NCI-H2081 treated with DMSO at 0.1 percent for 48 hours (cell line): ENCODE measurements at regions not wholly inside any gene's neighbourhood (a gene's known extent, or its start where the extent isn't known, plus 50 kb on each side); places are given as distances from the start of the nearest gene placed in this dataset.
A peak's percentile ranks its signal among the peaks of the same experiment; 100 is the strongest.
"Not testable (repeated sequence)": the region's sequence is repeated elsewhere in the genome, so short reads cannot be mapped to it uniquely, and the experiment has no call there.

Source experiments
- DNase-seq: peaks from one replicate; lab custom pipeline; 2025; lab: John Stamatoyannopoulos, UW

GRCh38 chr1:22333516-22334121, 118.0 kb upstream of the ZBTB40 start:
- no peak for DNase-seq

- DNase-seq = no peak
Measured at GRCh38 chr1:22334860-22335550, 116.6 kb upstream of the ZBTB40 start.

- DNase-seq = not testable (repeated sequence)
Measured at GRCh38 chr1:22336274-22336673, 115.4 kb upstream of the ZBTB40 start.

- not testable (repeated sequence) for DNase-seq
Measured at GRCh38 chr1:22336696-22337545, 114.7 kb upstream of the ZBTB40 start.

GRCh38 chr1:22338071-22338765, 113.4 kb upstream of the ZBTB40 start:
- no peak for DNase-seq

- DNase-seq = no peak
Measured at GRCh38 chr1:22339237-22339636, 112.4 kb upstream of the ZBTB40 start.

- no peak for DNase-seq
Measured at GRCh38 chr1:22340066-22340465, 111.6 kb upstream of the ZBTB40 start.

GRCh38 chr1:22340873-22341272, 110.8 kb upstream of the ZBTB40 start:
- DNase-seq = no peak

GRCh38 chr1:22341791-22342605, 109.7 kb upstream of the ZBTB40 start:
- DNase-seq = peak; percentile 67

GRCh38 chr1:22342734-22343191, 108.9 kb upstream of the ZBTB40 start:
- no peak for DNase-seq

GRCh38 chr1:22343456-22344328, 108.0 kb upstream of the ZBTB40 start:
- DNase-seq = no peak

- no peak for DNase-seq
Measured at GRCh38 chr1:22344329-22344630, 107.4 kb upstream of the ZBTB40 start.

GRCh38 chr1:22344851-22345560, 106.6 kb upstream of the ZBTB40 start:
- DNase-seq = no peak

GRCh38 chr1:22347854-22348760, 103.5 kb upstream of the ZBTB40 start:
- peak; percentile 17 for DNase-seq

- no peak for DNase-seq
Measured at GRCh38 chr1:22349362-22350043, 102.1 kb upstream of the ZBTB40 start.

GRCh38 chr1:22350171-22350923, 101.3 kb upstream of the ZBTB40 start:
- no peak for DNase-seq
